Heart right ventricle (tissue), 16 donors: ENCODE measurements at regions not wholly inside any gene's neighbourhood (a gene's known extent, or its start where the extent isn't known, plus 50 kb on each side); places are given as distances from the start of the nearest gene placed in this dataset.

Source experiments
- ATAC-seq, 8 donors: fragments of 200-7000 bp; cut with Tn5 transposase; one replicate each; pipeline ENCODE4 v1.9.1; 2020; ENCODE audit warnings: mild to moderate bottlenecking in 8 of 8, moderate library complexity in 8 of 8, moderate number of reproducible peaks in 1 of 8
- DNase-seq, 2 donors: peaks; one replicate each; pipeline ENCODE4 v3.0.0-alpha.2; 2020
- H3K27ac ChIP-seq, 10 donors: fragments of 200-600 bp; sonication (generic) in 2 of 10; one replicate each; pipeline versions ENCODE4 v1.5.0 to v1.8.0; 2020 to 2022; ENCODE audit warnings: mild to moderate bottlenecking in 3 of 10
- H3K27me3 ChIP-seq, 7 donors: fragments of 200-600 bp; one replicate each; pipeline ENCODE4 v1.8.0; 2021 to 2022; ENCODE audit warnings: mild to moderate bottlenecking in 2 of 7
- H3K36me3 ChIP-seq, 9 donors: fragments of 200-600 bp; sonication (generic) in 1 of 9; one replicate each; pipeline versions ENCODE4 v1.5.0 to v1.8.0; 2020 to 2022; ENCODE audit warnings: mild to moderate bottlenecking in 2 of 9
- H3K4me1 ChIP-seq, 9 donors: fragments of 200-600 bp; sonication (generic) in 1 of 9; one replicate each; pipeline versions ENCODE4 v1.5.0 to v1.8.0; 2020 to 2022; ENCODE audit warnings: mild to moderate bottlenecking in 4 of 9
- H3K4me3 ChIP-seq, 10 donors: fragments of 200-600 bp; sonication (generic) in 2 of 10; one replicate each; pipeline versions ENCODE4 v1.5.0 to v1.8.0; 2020 to 2022; ENCODE audit warnings: mild to moderate bottlenecking in 7 of 10, moderate library complexity in 2 of 10
- H3K9me3 ChIP-seq, 11 donors: fragments of 200-600 bp in 10 of 11; sonication (generic) in 2 of 11; one replicate each; pipeline versions ENCODE4 v1.5.0 to v1.8.0; 2013 to 2022; ENCODE audit warnings: mild to moderate bottlenecking in 2 of 11, control low read depth in 1 of 11, moderate library complexity in 1 of 11
- WGBS, 2 donors: extraction: QIAGEN DNeasy Blood & Tissue Kit; methylation state at CpG; one replicate each; pipeline ENCODE4 v1.1.7; 2013; ENCODE audit warnings: inconsistent platforms in 1 of 2; 5-methylcytosine and 5-hydroxymethylcytosine counted together
- intact Hi-C, 10 donors: fragments of 100-400 bp; cut with DNase I; formaldehyde crosslinking; loops; one replicate each; pipeline versions ENCODE4 v1.11.1 to v1.14.2; 2022
- TF ChIP-seq, protein P1 (sequence below), 9 donors: fragments of 200-600 bp; sonication (generic) in 2 of 9; IDR thresholded peaks; one replicate each; pipeline versions ENCODE4 v1.5.0 to v1.8.0; 2021 to 2022; ENCODE audit warnings: antibody characterized with exemption in 9 of 9, mild to moderate bottlenecking in 5 of 9, moderate library complexity in 1 of 9
- donor health status: Arrhythmogenic right ventricular cardiomyopathy.
- donor health status: ischemic (EF 13 %, LVEDD 7.1; RV severe dilation, severe dysfunction).
- donor health status: healthy with polysubstance abuse.
- donor health status: DM: no; HTN: yes; CAD: no.
- donor health status: DM: no; HTN: no; CAD: no.
- donor health status: ischemic (EF 25% LVEDD 6.9; RV normal size, moderate dysfunction).
- donor health status: ischemic (EF 25% LVEDD 5.7; RV mildly dilated, moderate dysfunction).
- donor health status: healthy.
- donor health status: DM: yes; HTN: yes; CAD: no.
- donor health status: Ischemic cardiomyopathy.
- donor health status: ischemic (EF 35%, LVEDD 5.7; RV mildly dilated, moderate dysfunction).
- donor health status: nonischemic (EF 11% LVEDD 7.7; RV severe dilation, severe dysfunction).
- donor health status: DM: yes; HTN: yes; CAD: no.
- donor health status: PGD.
- donor health status: ischemic (EF 29% LVEDD 5.4; RV normal size, mild dysfunction).
- donor health status: nonischemic (EF 23%, LVEDD 6.1; RV moderate dilation, normal function).

DNA sequence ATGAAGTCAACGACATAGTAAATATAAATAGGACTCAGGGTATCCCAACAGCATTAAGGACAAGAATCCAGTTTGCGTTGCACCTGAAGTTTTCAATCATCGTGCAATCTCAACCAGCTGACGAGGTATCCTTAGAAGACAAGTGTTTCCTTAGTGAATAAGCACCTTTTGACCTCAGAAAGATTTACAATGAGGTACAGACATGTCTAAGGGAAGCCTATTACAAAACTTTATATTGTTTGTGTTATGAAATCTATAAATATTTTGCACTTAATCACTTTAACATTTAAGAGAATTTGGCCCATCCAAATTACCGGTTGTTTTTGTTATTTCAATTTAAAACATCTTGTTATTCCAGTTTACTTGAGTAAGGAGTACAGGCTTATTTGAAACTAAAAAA lies 64.9 kb upstream of the PRICKLE2 start:
- H3K27ac ChIP-seq = no peak overlapping the region
- WGBS, 2 donors = 70 to 72% methylated on average over 5 of the region's 5 CpGs
- TF ChIP-seq, protein P1, sequence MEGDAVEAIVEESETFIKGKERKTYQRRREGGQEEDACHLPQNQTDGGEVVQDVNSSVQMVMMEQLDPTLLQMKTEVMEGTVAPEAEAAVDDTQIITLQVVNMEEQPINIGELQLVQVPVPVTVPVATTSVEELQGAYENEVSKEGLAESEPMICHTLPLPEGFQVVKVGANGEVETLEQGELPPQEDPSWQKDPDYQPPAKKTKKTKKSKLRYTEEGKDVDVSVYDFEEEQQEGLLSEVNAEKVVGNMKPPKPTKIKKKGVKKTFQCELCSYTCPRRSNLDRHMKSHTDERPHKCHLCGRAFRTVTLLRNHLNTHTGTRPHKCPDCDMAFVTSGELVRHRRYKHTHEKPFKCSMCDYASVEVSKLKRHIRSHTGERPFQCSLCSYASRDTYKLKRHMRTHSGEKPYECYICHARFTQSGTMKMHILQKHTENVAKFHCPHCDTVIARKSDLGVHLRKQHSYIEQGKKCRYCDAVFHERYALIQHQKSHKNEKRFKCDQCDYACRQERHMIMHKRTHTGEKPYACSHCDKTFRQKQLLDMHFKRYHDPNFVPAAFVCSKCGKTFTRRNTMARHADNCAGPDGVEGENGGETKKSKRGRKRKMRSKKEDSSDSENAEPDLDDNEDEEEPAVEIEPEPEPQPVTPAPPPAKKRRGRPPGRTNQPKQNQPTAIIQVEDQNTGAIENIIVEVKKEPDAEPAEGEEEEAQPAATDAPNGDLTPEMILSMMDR (IDR thresholded peaks at IDR 0.05) = no peak

DNA sequence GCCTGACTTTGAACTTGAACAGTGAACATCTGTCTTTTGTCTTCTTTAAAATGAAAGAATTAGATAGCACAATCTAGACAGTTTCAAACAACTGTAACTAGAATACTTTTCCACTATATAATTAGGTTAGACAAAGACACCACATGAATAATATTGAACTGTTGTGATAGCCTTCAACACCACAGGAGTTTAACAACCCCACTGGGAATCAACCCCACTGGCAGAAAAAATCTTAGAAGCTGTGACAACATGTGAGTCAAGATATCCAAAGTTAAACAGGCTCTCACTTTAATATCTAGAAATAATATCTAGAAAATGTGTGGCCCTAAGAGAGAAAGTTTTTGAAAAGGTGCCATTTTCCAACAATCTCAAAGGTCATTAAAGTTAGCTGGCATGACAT lies 64.4 kb upstream of the PRICKLE2 start:
- Histone ChIP-seq H3K36me3 (no peaks in the 10 kb centered on the region), H3K27ac (no peak overlapping the region), H3K9me3 (no peaks in the 10 kb centered on the region), H3K27me3 (no peaks in the 10 kb centered on the region), H3K4me3 (no peak overlapping the region), H3K4me1 (peaks cover 0 to 6% (median 0%) of the 10 kb centered on the region in 9 donors)
- TF ChIP-seq, protein P1 (IDR thresholded peaks at IDR 0.05) = no peak
- intact Hi-C loops = no loop called here
- DNase-seq = no peak
- no peak for ATAC-seq

More for the DNA sequence above, 64.9 kb upstream of the PRICKLE2 start:
- Histone ChIP-seq H3K36me3 (no peaks in the 10 kb centered on the region), H3K4me3 (no peak overlapping the region), H3K27me3 (no peaks in the 10 kb centered on the region), H3K4me1 (peaks cover 0 to 6% (median 0%) of the 10 kb centered on the region in 9 donors), H3K9me3 (no peaks in the 10 kb centered on the region)
- ATAC-seq (no peak), DNase-seq (no peak)
- intact Hi-C loops = no loop called here

DNA sequence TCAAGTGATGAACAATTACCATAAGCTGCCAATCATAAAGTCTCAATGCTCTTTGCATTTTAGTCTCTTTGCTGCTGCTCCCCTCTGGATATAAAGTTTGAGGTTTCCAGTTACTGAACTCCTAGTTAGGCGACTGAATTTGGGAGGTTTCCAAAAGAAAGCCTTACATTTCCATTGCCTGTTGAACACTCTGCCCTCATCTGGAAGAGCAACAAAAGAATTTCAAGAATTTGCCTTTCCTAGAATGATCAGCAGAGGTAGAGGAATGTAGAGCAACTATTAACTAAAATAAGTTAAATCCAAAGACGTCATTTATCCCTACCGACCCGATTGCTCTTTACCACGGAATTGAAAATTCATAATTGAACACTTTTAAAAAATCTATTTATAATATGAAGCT lies 53.4 kb upstream of the PRICKLE2 start:
- no peak for ATAC-seq
- no peak for DNase-seq
- Histone ChIP-seq H3K27ac (no peak overlapping the region), H3K9me3 (peaks cover 0 to 3% (median 0%) of the 10 kb centered on the region in 11 donors), H3K4me1 (no peaks in the 10 kb centered on the region), H3K36me3 (no peaks in the 10 kb centered on the region), H3K4me3 (no peak overlapping the region), H3K27me3 (no peaks in the 10 kb centered on the region)
- TF ChIP-seq, protein P1 (IDR thresholded peaks at IDR 0.05) = no peak
- WGBS, 2 donors = 95 to 96% methylated on average over 5 of the region's 5 CpGs
- intact Hi-C loops = loop anchor here in 2 of 10 donors (10.0 kb wide), 2 partner anchors 66 to 116 kb away; no protein-coding TSS in a partner anchor

DNA sequence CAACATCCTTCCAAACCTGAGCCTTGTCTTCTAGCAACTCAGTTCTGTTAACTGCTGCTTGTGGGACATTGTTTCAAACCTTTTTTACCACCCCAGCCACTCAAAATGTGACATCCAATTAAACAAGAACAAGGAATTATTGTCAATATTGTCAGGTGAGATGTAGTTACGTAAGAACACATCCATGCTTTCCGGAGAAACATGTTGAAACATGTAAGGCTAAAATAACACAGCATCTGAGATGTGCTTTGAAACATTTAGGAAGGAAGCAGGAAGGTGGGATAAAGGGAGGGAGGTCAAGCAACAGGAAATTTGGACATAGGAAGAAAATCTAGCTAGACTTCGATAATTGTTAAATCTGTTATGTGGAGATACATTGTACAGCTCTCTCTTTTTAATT lies 50.9 kb upstream of the PRICKLE2 start:
- 58 to 70% methylated on average over 3 of the region's 3 CpGs for whole genome bisulfite sequencing, 2 donors
- Histone ChIP-seq H3K27me3 (no peaks in the 10 kb centered on the region), H3K27ac (no peak overlapping the region), H3K4me3 (no peak overlapping the region), H3K36me3 (no peaks in the 10 kb centered on the region), H3K9me3 (no peaks in the 10 kb centered on the region), H3K4me1 (no peaks in the 10 kb centered on the region)
- intact Hi-C loops = loop anchor here in 2 of 10 donors (10.0 kb wide), 2 partner anchors 69 to 119 kb away; no protein-coding TSS in a partner anchor
- ATAC-seq (no peak), DNase-seq (no peak)
- TF ChIP-seq, protein P1 (IDR thresholded peaks at IDR 0.05) = no peak
